Naive thymus-derived CD8-positive, alpha-beta T cell (primary cell): ENCODE measurements at regions not wholly inside any gene's neighbourhood (a gene's known extent, or its start where the extent isn't known, plus 50 kb on each side); places are given as distances from the start of the nearest gene placed in this dataset.

Experiments
- ATAC-seq, 2 donors: fragments of 150-1000 bp; cut with Tn5 transposase in 1 of 2; sonication (Bioruptor Pico), chemical (Tn5 transposase) in 1 of 2; 1 replicate in 1 of 2; 2 replicates in 1 of 2; pipeline ENCODE4 v1.10.0; 2021; ENCODE audit warnings: mild to moderate bottlenecking in 2 of 2, moderate library complexity in 2 of 2
- POLR2A ChIA-PET: fragments of 350-600 bp; sonication (Branson Sonifier 250); formaldehyde crosslinking; loops from one replicate; lab custom pipeline; 2021; ENCODE audit warnings: antibody characterized with exemption; lab: Charles Lee
- DNase-seq, 10 donors: peaks; one replicate each; pipeline versions ENCODE4 v3.0.0 to v3.0.0-alpha.2; 2020 to 2022
- H3K27ac Mint-ChIP-seq, 10 donors: one replicate each; pipeline ENCODE4 v1.8.0; 2020 to 2022; ENCODE audit warnings: mild to moderate bottlenecking in 10 of 10, mixed read lengths in 10 of 10, moderate library complexity in 4 of 10, inconsistent platforms in 1 of 10
- H3K27me3 Mint-ChIP-seq, 5 donors: one replicate each; pipeline ENCODE4 v1.8.0; 2021 to 2022; ENCODE audit warnings: mixed read lengths in 5 of 5
- H3K36me3 Mint-ChIP-seq, 3 donors: one replicate each; pipeline ENCODE4 v1.8.0; 2020 to 2022; ENCODE audit warnings: mixed read lengths in 3 of 3, mild to moderate bottlenecking in 2 of 3, inconsistent platforms in 1 of 3
- H3K4me1 Mint-ChIP-seq, 4 donors: one replicate each; pipeline ENCODE4 v1.8.0; 2021 to 2022; ENCODE audit warnings: mixed read lengths in 4 of 4
- H3K4me3 Mint-ChIP-seq, 10 donors: one replicate each; pipeline ENCODE4 v1.8.0; 2020 to 2022; ENCODE audit warnings: mild to moderate bottlenecking in 10 of 10, mixed read lengths in 10 of 10, moderate library complexity in 6 of 10, inconsistent platforms in 1 of 10
- H3K9me3 Mint-ChIP-seq, 9 donors: one replicate each; pipeline ENCODE4 v1.8.0; 2020 to 2022; ENCODE audit warnings: mixed read lengths in 9 of 9, mild to moderate bottlenecking in 3 of 9, inconsistent platforms in 1 of 9, moderate library complexity in 1 of 9

DNA sequence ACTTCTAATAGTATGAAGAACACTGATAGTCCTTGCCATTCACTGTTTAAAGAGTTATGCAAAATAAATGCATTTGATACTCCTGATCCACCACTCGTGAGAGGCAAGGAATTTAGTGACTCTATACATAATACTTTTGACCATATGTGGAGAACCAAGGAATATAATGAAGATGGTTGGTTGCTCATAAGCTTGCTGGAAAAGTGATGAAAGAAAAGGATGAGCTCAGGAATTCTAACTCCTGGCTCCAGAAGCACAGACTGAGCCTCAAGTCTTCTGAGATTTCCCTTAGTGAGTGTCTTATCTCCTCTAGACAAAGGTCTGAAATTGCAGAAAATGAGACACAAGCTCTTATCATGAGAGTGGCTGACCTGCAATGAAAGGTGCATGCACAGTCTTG is 57.1 kb upstream of the KRAS start:
- Mint-ChIP-seq H3K4me3 (no peak overlapping the region), H3K9me3 (no peaks in the 10 kb centered on the region), H3K27me3 (no peaks in the 10 kb centered on the region), H3K27ac (no peak overlapping the region), H3K36me3 (no peaks in the 10 kb centered on the region), H3K4me1 (peaks cover 0 to 5% (median 2%) of the 10 kb centered on the region in 4 donors)
- ATAC-seq (no peak), DNase-seq (no peak)
- POLR2A ChIA-PET, result no interaction called here

DNA sequence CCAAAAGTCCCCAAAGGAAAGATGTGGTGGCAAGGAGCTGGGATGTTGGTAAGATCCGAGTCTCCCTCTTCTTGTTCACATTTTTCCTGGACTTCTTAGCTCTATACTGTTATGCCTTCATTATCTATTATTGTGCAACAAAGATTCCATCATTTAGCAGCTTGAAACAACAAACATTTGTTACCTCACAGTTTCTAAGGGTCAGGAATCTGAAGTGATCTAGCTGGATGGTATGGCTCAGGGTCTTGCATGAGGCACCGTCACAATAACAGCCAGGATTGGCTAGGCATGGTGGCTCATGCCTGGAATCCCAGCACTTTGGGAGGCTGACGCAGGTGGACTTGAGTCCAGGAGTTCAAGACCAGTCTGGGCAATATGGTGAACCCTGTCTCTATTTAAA is 51.1 kb upstream of the KRAS start:
- ATAC-seq (no peak), DNase-seq (no peak)
- H3K4me1 Mint-ChIP-seq, result peaks cover 0 to 7% (median under 1%) of the 10 kb centered on the region in 4 donors

More for the DNA sequence above, 51.1 kb upstream of the KRAS start:
- POLR2A ChIA-PET, result interaction anchor here (0.5 to 1.3 kb wide), 2 partner anchors 9 to 1562 kb away, joined by 3 to 4 read pairs; no protein-coding TSS in a partner anchor
- Mint-ChIP-seq H3K27ac (peak overlapping the region in 1 of 10 donors; percentile 18), H3K4me3 (no peak overlapping the region), H3K9me3 (no peaks in the 10 kb centered on the region), H3K36me3 (no peaks in the 10 kb centered on the region), H3K27me3 (peaks cover 0 to 2% (median 0%) of the 10 kb centered on the region in 5 donors)
